ENCODE measurements at regions not wholly inside any gene's neighbourhood (a gene's known extent, or its start where the extent isn't known, plus 50 kb on each side); places are given as distances from the start of the nearest gene placed in this dataset.

DNA sequence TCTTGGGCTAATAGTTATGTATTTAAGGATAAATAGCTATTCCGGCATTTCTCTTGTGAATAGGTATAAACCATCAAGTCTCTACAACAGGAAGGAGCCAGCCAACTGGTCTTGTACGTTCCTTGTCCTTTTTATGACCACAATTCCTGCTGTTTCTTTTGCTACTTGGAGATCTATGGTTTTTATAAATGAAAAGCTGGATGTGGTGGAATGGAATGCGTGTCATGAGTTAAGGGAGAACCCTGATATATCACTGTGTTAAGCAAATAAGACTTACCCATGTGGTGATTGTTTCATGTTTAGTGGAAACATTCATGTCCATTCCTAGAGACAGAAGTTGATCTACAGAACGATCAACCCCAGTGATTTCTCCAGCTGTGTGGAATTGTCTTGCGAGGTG is 282.1 kb downstream of the RPS6KC1 start:
- Histone ChIP-seq H3K4me3 (replicated peaks in 1 of 3; ENCODE audit: low read depth in 2 of 3, low read length in 3 of 3) (no peak overlapping the region), H4K20me1 (ENCODE audit: insufficient read depth, low read length) (no peaks in the 10 kb centered on the region), H3K9ac (ENCODE audit: insufficient read depth, low read length, poor library complexity, severe bottlenecking) (no peak overlapping the region), H3K79me2 (ENCODE audit: insufficient read depth, low read length) (no peaks in the 10 kb centered on the region), H3K27ac (ENCODE audit: low read depth in 1 of 2, low read length in 2 of 2) (no peak overlapping the region), H3K4me2 (replicated peaks; ENCODE audit: extremely low read depth, low read length, poor library complexity, severe bottlenecking) (no peak overlapping the region), H3K27me3 (ENCODE audit: control insufficient read depth in 2 of 2, insufficient read depth in 2 of 2, low read length in 2 of 2) (no peaks in the 10 kb centered on the region), H3K4me1 (ENCODE audit: control insufficient read depth in 1 of 2, insufficient read depth in 2 of 2, low read length in 2 of 2) (peaks cover 13 to 16% of the 10 kb centered on the region in 2 donors), H2AFZ (ENCODE audit: insufficient read depth, low read depth, low read length, poor library complexity, severe bottlenecking) (no peak overlapping the region), H3K36me3 (replicated peaks in 1 of 2; ENCODE audit: control insufficient read depth in 1 of 2, insufficient read depth in 2 of 2, low read length in 2 of 2) (no peaks in the 10 kb centered on the region), H3K9me3 (replicated peaks in 1 of 2; ENCODE audit: control insufficient read depth in 1 of 2, insufficient read depth in 1 of 2, low read length in 2 of 2) (no peaks in the 10 kb centered on the region)
- H3K27me3 Mint-ChIP-seq (ENCODE audit: low read depth in 3 of 3): peaks cover 0 to under 1% (median 0%) of the 10 kb centered on the region in 3 donors
- TF ChIP-seq, protein P1, sequence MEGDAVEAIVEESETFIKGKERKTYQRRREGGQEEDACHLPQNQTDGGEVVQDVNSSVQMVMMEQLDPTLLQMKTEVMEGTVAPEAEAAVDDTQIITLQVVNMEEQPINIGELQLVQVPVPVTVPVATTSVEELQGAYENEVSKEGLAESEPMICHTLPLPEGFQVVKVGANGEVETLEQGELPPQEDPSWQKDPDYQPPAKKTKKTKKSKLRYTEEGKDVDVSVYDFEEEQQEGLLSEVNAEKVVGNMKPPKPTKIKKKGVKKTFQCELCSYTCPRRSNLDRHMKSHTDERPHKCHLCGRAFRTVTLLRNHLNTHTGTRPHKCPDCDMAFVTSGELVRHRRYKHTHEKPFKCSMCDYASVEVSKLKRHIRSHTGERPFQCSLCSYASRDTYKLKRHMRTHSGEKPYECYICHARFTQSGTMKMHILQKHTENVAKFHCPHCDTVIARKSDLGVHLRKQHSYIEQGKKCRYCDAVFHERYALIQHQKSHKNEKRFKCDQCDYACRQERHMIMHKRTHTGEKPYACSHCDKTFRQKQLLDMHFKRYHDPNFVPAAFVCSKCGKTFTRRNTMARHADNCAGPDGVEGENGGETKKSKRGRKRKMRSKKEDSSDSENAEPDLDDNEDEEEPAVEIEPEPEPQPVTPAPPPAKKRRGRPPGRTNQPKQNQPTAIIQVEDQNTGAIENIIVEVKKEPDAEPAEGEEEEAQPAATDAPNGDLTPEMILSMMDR (IDR thresholded peaks at IDR 0.05): no peak
- WGBS (ENCODE audit: insufficient coverage): 93% methylated on average over 2 of the region's 5 CpGs
- H3K27ac Mint-ChIP-seq: no peak overlapping the region
- H3K9me3 Mint-ChIP-seq: peaks cover 0 to 3% (median 0%) of the 10 kb centered on the region in 7 donors
- peaks cover 25% of the 10 kb centered on the region for H3K4me1 Mint-ChIP-seq
- no peak for DNase-seq
- H3K4me3 Mint-ChIP-seq: no peak overlapping the region
- no peaks in the 10 kb centered on the region for H3K36me3 Mint-ChIP-seq
- intact Hi-C loops (cut with micrococcal nuclease): no loop called here

DNA sequence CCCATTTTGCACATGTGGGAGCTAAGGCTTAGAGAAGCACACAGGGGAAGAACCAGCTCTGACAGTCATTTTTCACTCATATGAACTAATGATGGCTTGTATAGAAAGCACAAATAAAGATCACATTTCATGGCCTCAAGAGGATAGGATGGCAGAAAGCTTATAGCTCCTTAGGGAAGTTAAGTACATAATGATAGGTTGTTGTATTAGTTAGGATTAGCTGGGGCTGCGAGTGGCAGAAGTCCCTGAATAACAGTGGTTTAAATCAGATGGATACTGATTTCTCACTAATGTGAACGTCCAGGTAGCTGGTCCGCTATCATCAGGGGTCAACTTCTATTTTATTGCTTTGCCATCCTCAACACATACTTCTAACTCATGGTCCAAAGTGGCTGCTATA is 284.0 kb downstream of the RPS6KC1 start:
- Mint-ChIP-seq H3K36me3 (no peaks in the 10 kb centered on the region), H3K9me3 (peaks cover 0 to 2% (median 0%) of the 10 kb centered on the region in 7 donors), H3K27me3 (ENCODE audit: low read depth in 3 of 3) (peaks cover 0 to 2% (median 0%) of the 10 kb centered on the region in 3 donors), H3K4me1 (peaks cover 24% of the 10 kb centered on the region), H3K27ac (no peak overlapping the region), H3K4me3 (no peak overlapping the region)
- Histone ChIP-seq H3K4me1 (ENCODE audit: control insufficient read depth in 1 of 2, insufficient read depth in 2 of 2, low read length in 2 of 2) (peaks cover 12 to 16% of the 10 kb centered on the region in 2 donors), H3K79me2 (ENCODE audit: insufficient read depth, low read length) (no peaks in the 10 kb centered on the region), H3K4me3 (replicated peaks in 1 of 3; ENCODE audit: low read depth in 2 of 3, low read length in 3 of 3) (no peak overlapping the region), H3K4me2 (replicated peaks; ENCODE audit: extremely low read depth, low read length, poor library complexity, severe bottlenecking) (no peak overlapping the region), H3K36me3 (replicated peaks in 1 of 2; ENCODE audit: control insufficient read depth in 1 of 2, insufficient read depth in 2 of 2, low read length in 2 of 2) (no peaks in the 10 kb centered on the region), H4K20me1 (ENCODE audit: insufficient read depth, low read length) (no peaks in the 10 kb centered on the region), H3K9ac (ENCODE audit: insufficient read depth, low read length, poor library complexity, severe bottlenecking) (no peak overlapping the region), H3K27me3 (ENCODE audit: control insufficient read depth in 2 of 2, insufficient read depth in 2 of 2, low read length in 2 of 2) (no peaks in the 10 kb centered on the region), H3K9me3 (replicated peaks in 1 of 2; ENCODE audit: control insufficient read depth in 1 of 2, insufficient read depth in 1 of 2, low read length in 2 of 2) (no peaks in the 10 kb centered on the region), H3K27ac (ENCODE audit: low read depth in 1 of 2, low read length in 2 of 2) (no peak overlapping the region), H2AFZ (ENCODE audit: insufficient read depth, low read depth, low read length, poor library complexity, severe bottlenecking) (no peak overlapping the region)
- DNase-seq: no peak
- TF ChIP-seq, protein P1 (IDR thresholded peaks at IDR 0.05): no peak
- WGBS (ENCODE audit: insufficient coverage): 100% methylated on average over 1 of the region's 3 CpGs
- intact Hi-C loops (cut with micrococcal nuclease): no loop called here
